GM19035 (cell line): ENCODE measurements at regions not wholly inside any gene's neighbourhood (a gene's known extent, or its start where the extent isn't known, plus 50 kb on each side); places are given as distances from the start of the nearest gene placed in this dataset.
"Not testable (repeated sequence)": the region's sequence is repeated elsewhere in the genome, so short reads cannot be mapped to it uniquely, and the experiment has no call there.

Source experiments
- ATAC-seq: cut with Tn5 transposase; IDR thresholded peaks from one replicate; pipeline ENCODE4 v1.9.1; 2021; ENCODE audit not compliant: unreplicated experiment

GRCh38 chr2:187610450-187610849, 56.2 kb upstream of the TFPI start:
- ATAC-seq, result not testable (repeated sequence)

- ATAC-seq, result no peak
Measured at GRCh38 chr2:187612857-187613256, 58.6 kb upstream of the TFPI start.

- ATAC-seq, result no peak
Measured at GRCh38 chr2:187614756-187615155, 60.5 kb upstream of the TFPI start.

GRCh38 chr2:187615364-187615763, 61.1 kb upstream of the TFPI start:
- no peak for ATAC-seq

GRCh38 chr2:187615902-187616301, 61.7 kb upstream of the TFPI start:
- ATAC-seq, result no peak

- no peak for ATAC-seq
Measured at GRCh38 chr2:187617120-187617519, 62.9 kb upstream of the TFPI start.

- ATAC-seq, result no peak
Measured at GRCh38 chr2:187617905-187618304, 63.7 kb upstream of the TFPI start.

GRCh38 chr2:187618813-187619212, 64.6 kb upstream of the TFPI start:
- no peak for ATAC-seq

- no peak for ATAC-seq
Measured at GRCh38 chr2:187627153-187627552, 72.9 kb upstream of the TFPI start.

- ATAC-seq, result not testable (repeated sequence)
Measured at GRCh38 chr2:187636731-187637391, 82.6 kb upstream of the TFPI start.

GRCh38 chr2:187637392-187637740, 83.1 kb upstream of the TFPI start:
- not testable (repeated sequence) for ATAC-seq

GRCh38 chr2:187637771-187638170, 83.5 kb upstream of the TFPI start:
- not testable (repeated sequence) for ATAC-seq

GRCh38 chr2:187638840-187639239, 84.6 kb upstream of the TFPI start:
- no peak for ATAC-seq

- ATAC-seq, result no peak
Measured at GRCh38 chr2:187640926-187641510, 86.8 kb upstream of the TFPI start.

GRCh38 chr2:187642498-187642897, 88.3 kb upstream of the TFPI start:
- no peak for ATAC-seq

GRCh38 chr2:187644486-187644885, 90.3 kb upstream of the TFPI start:
- ATAC-seq, result no peak

GRCh38 chr2:187644981-187645380, 90.7 kb upstream of the TFPI start:
- ATAC-seq, result no peak

GRCh38 chr2:187646556-187646955, 92.3 kb upstream of the TFPI start:
- no peak for ATAC-seq

- no peak for ATAC-seq
Measured at GRCh38 chr2:187654535-187654934, 100.3 kb upstream of the TFPI start.

- ATAC-seq, result no peak
Measured at GRCh38 chr2:187655001-187655400, 100.8 kb upstream of the TFPI start.

GRCh38 chr2:187656123-187656522, 101.9 kb upstream of the TFPI start:
- ATAC-seq, result no peak

- ATAC-seq, result no peak
Measured at GRCh38 chr2:187658952-187659525, 104.8 kb upstream of the TFPI start.

GRCh38 chr2:187676050-187676449, 121.8 kb upstream of the TFPI start:
- not testable (repeated sequence) for ATAC-seq
